GDM1 (cell line): ENCODE measurements at regions not wholly inside any gene's neighbourhood (a gene's known extent, or its start where the extent isn't known, plus 50 kb on each side); places are given as distances from the start of the nearest gene placed in this dataset.
"Not testable (repeated sequence)": the region's sequence is repeated elsewhere in the genome, so short reads cannot be mapped to it uniquely, and the experiment has no call there.

Experiments
- DNase-seq: peaks from one replicate; lab custom pipeline; 2025; lab: John Stamatoyannopoulos, UW

DNA sequence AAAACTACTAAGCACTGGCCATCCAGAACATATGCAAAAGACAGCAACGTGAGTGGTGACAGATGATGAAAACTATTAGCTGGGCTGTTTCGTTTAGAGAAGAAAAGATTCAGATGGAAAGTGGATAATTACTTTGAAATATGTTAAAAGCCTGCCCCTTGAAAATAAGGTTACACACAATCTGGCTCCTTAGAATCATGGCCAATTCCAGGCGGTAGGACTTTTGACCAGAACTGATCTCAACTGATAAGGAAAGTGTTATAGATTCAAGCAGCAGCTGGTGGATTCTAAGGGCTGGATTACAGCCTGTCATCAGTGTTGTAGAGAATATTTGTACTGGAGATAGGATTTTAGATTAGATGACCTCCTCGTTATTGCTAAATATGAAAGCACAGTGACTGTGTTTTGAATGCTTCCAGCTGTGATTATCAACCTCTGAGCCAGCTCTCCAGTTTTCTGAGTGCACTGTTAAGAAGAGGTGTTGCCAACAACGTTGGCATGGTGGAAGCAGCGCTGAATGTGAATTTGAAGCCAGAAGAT, 75.1 kb downstream of the KBTBD2 start:
- DNase-seq: not testable (repeated sequence)

DNA sequence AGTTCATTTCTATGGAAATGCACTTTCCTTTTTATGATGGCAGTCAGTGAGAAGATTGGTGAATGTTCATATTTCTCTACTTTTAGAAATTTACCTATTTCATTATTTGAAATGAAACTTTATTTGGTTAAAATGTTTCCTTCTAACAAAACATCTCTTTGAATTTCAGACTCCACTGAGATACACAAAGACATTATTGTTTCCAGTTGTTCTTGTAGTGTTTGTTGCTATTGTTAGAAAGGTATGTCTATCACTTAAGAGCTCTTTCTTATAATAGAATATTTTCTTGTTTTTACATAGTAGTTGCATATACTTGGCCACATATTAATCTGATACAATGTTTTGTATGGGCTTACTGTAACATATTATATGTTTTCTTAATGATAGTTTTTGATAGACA, 76.8 kb downstream of the KBTBD2 start:
- DNase-seq: not testable (repeated sequence)

DNA sequence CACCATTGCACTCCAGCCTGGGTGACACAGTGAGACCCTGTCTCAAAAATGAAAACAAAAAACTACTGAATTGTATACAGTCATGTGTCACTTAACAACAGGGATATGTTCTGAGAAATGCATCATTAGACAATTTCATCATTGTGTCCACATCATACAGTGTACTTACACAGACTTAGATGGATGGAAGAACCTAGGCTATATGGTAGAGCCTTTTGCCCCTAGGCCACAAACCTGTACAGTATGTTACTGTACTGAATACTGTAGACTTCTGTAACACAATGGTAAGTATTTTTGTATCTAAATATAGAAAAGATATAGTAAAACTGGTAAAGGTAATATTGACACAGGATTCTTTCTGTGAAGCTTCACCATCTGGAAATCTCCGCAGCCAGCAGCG, 81.7 kb downstream of the KBTBD2 start:
- DNase-seq: no peak

DNA sequence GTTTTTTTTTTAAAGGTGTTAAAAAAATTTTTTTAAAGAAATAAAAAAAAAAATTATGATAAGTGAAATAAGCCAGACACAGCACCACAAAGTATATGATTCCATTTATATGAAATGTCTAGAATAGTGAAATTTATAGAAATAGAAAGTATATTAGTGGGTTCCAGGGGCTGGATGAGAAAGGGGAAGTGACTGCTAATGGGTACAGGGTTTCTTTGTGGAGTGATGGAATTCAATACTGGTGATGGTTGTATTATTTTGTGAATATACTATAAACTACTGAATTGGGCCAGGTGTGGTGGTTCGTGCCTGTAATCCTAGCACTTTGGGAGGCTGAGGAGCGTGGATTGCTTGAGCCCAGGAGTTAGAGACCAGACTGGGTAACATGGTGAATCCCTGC, 82.2 kb downstream of the KBTBD2 start:
- DNase-seq: no peak

DNA sequence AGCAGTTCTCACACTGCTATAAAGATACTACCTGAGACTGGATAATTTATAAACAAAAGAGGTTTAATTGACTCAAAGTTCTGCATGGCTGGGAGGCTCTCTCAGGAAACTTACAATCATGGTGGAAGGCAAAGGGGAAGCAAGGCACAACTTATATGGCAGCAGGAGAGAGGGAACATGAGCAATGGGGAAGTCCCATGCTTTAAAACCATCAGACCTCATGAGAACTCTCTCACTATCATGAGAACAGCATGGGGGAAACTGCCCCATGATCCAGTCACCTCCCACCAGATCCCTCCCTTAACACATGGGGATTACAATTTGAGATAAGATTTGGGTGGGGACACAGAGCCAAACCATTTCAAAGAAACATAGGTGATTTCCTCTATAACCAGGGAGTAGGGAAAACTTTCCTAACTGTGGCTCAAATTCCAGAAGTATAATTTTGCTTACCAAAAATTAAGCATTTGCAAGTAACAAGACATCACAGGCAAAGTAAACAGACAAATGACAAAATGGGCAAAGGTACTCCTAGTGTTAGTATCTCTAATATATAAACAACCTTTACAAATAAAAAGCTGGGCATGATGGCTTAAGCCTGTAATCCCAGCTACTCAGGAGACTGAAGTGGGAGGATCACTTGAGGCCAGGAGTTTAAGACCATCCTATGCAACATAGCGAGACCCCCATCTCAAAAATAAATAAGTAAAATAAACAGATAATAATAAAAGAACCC, 88.0 kb downstream of the KBTBD2 start:
- DNase-seq: no peak

DNA sequence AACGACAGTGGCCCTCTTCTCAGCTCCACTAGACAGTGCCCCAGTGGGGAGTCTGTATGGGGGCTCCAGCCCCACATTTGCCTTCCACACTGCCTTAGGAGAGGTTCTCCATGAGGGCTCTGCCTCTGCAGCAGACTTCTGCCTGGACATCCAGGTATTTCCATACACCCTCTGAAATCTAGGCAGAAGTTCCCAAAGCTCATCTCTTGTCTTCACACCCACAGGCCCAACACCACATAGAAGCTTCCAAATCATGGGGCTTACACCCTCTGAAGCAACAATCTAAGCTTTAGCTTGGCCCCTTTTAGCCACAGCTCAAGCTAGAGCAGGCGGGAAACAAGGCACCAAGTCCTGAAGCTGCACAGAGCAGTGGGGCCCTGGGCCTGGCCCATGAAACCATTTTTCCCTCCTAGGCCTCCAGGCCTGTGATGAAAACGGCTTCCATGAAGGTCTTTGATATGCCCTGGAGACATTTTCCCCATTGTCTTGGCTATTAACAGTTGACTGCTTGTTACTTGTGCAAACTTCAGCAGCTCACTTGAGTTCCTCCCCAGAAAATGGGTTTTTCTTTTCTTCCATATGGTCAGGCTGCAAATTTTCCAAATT, 89.2 kb downstream of the KBTBD2 start:
- DNase-seq: no peak

DNA sequence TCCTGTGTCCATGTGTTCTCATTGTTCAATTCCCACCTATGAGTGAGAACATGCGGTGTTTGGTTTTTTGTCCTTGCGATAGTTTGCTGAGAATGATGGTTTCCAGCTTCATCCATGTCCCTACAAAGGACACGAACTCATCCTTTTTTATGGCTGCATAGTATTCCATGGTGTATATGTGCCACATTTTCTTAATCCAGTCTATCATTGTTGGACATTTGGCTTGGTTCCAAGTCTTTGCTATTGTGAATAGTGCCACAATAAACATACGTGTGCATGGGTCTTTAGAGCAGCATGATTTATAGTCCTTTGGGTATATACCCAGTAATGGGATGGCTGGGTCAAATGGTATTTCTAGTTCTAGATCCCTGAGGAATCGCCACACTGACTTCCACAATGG, 98.5 kb downstream of the KBTBD2 start:
- not testable (repeated sequence) for DNase-seq

DNA sequence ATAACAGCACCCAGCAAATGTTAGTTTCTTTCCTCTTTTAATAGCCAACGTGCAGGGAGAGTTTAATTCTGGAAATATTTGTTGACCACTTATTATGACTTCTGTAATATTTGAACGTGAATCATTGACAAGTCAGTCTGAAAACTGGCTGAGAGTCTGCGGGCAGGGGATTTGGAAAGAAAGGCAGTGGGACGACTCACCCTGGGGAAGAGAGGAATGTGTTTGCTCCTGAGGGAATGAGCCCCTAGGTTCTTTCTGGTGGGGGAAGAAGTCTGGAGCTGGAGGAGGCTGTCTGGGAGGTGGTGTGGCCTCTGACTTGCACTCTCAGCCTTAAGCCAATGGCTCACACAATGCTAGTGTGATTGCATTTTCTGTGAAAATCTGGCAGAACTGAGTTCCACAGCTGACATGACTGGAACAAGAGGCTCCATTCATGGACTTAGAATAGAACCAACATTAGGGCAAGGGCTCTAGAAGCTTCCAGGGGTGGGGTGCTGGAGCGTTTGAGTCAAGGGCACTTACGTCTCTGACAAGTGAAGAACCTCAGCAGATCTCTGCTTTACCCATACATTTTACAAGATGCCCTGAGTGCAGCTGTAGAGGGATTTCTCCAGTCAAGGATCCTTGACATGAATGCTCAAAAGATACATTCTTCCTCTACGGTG, 100.7 kb downstream of the KBTBD2 start:
- not testable (repeated sequence) for DNase-seq

DNA sequence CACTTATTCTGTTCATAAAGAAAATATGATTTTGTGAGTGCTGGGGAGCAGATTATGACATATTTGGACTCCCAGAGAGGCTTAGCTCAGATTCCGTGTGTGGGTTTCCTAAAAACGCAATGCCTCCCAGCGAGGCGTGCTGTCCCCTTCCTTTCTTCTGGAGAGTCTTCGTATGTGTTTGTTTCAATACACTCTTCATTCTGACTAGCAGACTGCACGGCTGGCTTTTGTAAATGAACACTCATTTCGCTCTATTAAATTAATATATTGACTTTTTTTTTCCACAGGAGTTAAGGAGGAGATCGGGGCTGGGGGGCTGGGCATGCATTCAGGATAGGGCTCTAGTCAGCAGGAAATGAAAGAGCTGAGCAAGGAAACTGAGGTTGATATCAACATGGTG, 102.3 kb downstream of the KBTBD2 start:
- not testable (repeated sequence) for DNase-seq

DNA sequence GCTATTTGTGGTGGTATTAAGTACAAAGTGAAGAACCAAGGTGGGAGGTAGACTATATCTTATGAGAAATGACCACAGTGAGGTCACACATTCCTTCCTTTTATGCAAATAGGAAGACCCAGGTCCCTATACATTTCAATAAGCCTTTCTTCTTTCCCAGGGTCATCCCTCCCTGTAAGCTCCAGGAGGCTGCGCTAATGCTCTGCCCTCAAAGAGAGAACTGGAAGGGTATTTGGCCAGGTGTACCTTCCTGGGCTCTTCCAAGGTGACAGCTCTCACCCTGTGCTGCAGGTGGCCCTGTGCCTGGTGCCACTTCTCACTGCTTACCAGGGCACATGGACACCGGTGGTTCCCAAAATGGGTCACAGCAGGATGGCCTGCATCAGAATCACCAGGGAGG, 103.4 kb downstream of the KBTBD2 start:
- DNase-seq: not testable (repeated sequence)

DNA sequence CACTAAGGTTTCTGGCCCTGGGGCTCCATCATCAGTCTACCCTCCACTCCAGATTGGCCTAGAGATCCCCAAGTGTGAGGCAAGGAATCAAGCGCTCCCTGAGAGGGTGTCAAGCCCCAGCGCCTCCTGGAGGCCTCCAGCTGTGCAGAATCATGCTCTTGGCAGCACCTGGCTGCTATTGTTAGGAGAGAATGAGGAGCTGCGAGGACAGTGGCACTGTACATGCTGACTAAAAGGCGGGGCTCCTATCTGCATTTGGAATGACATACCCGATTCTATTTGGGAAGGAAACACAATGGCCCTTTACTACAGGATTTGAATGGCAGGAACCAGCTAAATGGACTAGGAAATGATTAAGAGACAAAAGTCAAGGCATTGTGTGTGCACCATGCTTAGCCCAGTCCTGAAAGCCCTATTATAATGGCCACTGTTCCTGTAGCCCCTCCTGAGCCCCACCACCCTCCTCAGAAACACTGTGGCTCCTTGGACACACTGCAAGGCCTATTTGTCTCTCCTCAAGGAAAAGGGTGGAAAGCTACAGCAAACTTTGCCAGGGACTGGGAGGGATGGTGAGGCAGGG, 106.1 kb downstream of the KBTBD2 start:
- DNase-seq: not testable (repeated sequence)

DNA sequence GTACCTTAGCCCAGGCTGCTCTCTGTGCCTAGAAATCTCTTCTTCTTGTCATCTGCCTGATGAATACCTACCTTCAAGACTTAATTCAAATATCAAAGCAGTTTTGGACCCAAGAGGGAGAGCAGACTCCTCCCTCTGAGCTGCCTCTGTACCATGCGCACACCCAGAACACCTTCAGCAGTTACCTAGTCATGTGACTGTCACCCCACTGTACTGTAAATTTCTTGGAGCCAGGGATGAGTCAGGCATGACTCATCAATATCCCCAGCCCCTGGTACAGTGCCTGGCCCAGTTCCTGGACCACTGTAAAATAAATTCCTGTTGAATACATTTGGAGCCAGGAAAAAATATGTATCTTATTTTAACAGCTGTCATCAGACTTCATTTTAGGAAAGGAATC, 111.7 kb downstream of the KBTBD2 start:
- DNase-seq: not testable (repeated sequence)

DNA sequence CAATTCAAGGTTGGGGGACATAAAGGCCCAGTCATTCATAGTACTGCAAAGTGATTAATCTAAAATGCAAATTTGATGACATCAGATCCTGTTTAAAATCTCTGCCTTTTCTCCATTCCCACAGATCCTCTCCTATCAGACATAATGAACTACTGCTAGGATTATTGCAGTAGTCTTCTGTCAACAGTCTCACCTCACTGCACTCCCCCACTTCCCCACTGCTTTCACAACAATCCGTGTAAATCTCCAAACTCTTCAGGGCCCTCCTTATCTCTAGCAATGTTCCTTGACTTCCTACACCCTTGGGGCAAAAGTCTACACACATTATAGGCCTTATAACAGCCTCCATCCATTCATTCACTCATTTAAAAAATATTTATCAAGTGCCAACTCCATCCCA, 112.4 kb downstream of the KBTBD2 start:
- no peak for DNase-seq

DNA sequence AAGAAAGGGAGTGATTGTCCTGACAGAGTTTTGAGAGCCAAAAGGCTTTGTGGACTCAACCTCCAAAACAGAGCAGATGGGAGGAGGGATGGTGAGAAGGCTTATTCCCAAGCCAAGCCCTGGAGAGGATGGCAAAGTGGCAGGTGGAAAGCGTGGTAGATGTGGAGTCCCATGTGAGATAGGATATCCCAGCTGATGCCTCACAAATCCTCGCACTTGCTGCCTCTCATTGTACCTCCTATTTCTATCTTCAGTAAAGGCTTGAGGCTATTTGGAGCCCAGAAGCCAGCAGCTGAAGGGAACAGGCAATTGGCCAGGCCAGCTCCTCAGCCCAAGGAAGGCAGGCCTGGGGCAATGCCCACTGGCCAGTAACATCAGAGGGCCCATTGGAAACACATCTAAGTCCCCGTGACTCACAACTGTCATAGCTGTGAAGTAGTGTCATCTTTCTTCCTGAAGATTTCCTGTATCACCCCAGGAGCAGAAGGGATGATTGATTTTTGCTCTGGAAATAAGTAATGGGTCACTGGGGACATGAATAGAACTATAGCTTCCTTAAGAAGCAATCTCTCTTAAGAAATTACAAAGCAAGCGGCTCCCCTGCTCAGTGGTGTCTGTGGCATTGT, 114.4 kb downstream of the KBTBD2 start:
- not testable (repeated sequence) for DNase-seq

DNA sequence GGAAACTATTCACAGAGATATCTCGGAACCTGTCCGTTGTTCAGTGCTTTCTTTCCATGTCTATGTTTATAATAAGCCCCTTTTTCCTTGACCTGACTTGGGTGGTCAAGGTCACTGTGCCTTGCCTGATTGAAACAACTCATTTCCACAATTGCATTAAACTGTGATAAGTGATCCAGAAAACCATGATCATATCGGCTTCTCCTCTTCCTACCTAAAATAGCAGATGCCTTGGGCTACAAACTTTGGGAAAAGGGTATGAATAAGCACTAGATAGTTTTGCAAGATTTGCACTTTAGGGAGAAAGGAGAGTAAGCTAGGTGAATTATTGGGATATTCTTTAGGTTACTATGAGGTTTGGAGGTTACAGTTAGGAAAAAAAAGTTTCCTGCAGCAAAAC, 115.2 kb downstream of the KBTBD2 start:
- DNase-seq: not testable (repeated sequence)

DNA sequence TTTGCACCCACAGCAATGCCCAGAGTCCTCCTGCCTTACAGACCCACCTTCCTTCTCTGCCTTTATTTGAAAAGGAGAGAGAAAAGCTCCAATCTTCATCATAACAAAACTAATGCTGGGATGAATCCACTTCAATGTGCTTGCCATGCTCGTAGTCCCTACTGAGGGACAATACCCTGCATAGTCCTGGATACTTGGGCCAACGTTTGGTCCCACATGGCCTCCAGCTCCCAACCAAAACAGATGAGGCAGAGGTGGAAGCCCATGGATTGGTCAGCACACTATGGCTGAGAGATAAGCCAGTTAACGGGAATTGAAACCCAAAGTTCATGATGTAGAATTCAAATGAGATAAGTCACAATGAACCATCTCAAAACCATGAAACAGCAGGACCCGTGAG, 115.8 kb downstream of the KBTBD2 start:
- DNase-seq: not testable (repeated sequence)

DNA sequence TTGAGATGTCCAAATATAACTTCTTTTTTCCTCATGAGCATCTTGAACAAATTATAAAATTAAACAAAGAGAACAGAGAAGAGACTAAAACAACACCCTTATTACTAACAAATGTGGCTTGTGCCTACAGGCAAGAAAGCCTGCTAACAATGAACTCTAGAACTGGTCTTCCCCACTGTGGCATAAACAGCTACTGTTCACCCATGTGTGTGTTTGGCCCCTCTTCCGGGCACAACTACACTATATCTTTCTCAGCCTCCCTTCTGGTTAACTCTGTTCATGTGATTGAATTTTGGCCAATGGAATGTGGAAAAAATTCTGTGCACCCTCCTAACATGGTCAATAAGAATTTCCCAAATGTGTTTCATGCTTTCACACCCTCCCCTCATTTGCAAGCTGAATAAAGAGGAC, 117.0 kb downstream of the KBTBD2 start:
- DNase-seq: no peak

DNA sequence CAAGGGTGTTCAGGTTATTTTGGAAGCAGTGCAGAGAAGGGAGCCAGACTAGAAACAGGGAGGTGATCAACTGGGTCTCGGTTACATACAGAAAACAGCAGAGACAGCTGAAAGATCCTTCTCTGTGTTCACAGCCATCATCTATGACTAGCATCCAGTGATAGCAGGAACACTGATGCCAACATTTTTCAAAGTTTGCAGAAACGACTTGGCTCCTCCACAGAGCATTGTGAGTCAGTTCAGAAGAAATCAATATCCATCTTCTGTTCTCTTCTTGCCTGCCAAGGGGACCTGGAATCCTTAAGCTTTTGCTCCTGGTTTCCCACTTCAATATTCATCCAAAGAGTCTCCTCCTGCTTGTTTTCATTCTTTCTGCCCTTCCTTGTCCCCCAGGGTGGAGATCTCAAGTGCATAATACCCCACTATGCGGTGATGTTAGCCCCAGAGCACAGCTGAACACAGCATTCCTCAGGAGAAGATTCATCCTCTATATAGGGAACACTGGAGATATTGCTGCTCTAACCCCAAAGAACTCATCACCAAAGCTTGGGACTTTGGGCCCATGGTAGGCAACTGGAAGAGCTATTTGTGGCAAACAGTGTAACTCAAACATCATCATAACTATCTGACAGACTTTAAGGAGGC, 122.6 kb downstream of the KBTBD2 start:
- DNase-seq: not testable (repeated sequence)

DNA sequence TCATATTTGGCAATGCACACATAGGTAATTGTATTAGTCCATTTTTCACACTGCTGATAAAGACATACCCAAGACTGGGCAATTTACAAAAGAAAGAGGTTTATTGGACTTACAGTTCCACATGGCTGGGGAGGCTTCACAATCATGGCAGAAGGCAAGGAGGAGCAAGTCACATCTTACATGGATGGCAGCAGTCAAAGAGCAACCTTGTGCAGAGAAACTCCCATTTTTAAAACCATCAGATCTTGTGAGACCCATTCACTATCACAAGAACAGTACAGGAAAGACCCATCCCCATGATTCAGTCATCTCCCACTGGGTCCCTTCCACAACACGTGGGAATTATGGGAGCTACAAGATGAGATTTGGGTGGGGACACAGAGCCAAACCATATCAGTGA, 123.2 kb downstream of the KBTBD2 start:
- not testable (repeated sequence) for DNase-seq

DNA sequence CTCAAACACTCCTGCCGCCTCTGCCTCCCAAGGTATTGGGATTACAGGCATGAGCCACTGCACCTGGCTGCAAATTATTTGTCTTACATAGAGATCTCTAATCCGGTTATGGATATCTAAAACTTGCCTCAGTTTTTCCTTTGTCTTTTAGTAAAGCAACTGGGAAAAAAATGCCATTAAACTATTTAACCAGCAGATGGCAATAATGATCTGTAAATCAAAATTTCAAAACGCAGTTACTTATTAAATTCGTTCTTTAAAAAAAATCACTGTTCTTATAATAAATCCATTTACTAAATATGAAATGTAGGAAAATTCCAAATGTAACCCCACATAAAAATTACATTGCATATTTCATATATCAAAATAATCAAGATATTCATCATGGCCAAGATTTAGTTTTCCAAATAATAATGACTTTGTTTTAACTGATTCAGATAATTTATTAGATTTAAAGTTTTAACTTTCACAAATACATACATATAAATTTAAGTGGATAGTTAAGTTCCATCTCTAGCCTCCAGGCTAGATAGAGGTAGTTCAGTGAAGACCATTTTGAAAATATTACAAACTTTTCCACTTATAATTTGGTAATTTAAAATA, 125.8 kb downstream of the KBTBD2 start:
- DNase-seq: not testable (repeated sequence)

DNA sequence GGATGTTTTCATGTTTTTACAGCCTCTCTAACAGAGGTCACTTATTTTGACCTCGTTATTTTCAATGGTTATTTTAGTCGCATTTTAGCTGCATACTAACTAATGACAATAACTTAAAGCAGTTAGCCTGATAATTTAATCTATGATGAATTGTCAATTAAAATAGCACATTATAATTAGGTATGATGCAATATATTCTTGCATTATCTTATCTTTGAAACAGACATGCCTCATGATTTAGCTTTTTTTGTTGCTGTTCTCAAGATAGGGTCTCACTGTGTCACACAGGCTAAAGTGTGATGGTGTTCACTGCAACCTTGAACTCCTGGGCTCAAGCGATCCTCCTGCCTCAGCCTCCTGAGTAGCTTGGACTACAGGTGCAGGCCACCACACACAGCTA, 126.4 kb downstream of the KBTBD2 start:
- no peak for DNase-seq
